Body of pancreas (tissue), 4 donors: ENCODE measurements at regions not wholly inside any gene's neighbourhood (a gene's known extent, or its start where the extent isn't known, plus 50 kb on each side); places are given as distances from the start of the nearest gene placed in this dataset.

Experiments
- ATAC-seq: fragments of 150-250 bp; one replicate; pipeline ENCODE4 v1.9.1; 2016
- DNase-seq, 4 donors: peaks; one replicate each; pipeline ENCODE4 v3.0.0-alpha.2; 2019
- H3K27ac ChIP-seq, 4 donors: fragments of 200-600 bp; sonication (generic); 1 replicate in 3 of 4; 2 replicates in 1 of 4; pipeline versions ENCODE4 v1.5.1 to v1.6.1; 2016 to 2019; ENCODE audit warnings: mild to moderate bottlenecking in 1 of 4, mixed read lengths in 1 of 4, moderate library complexity in 1 of 4
- H3K27me3 ChIP-seq, 2 donors: fragments of 200-600 bp; sonication (generic); one replicate each; pipeline ENCODE4 v1.6.0; 2016; ENCODE audit warnings: mild to moderate bottlenecking in 1 of 2
- H3K36me3 ChIP-seq, 2 donors: fragments of 200-600 bp; sonication (generic); replicated peaks in 1 of 2; 2 replicates each; pipeline ENCODE4 v1.5.1; 2016; ENCODE audit warnings: low read depth in 2 of 2; ENCODE audit not compliant: insufficient read depth in 1 of 2
- H3K4me1 ChIP-seq: fragments of 200-600 bp; sonication (generic); one replicate; pipeline ENCODE4 v1.6.0; 2016
- H3K4me3 ChIP-seq, 2 donors: fragments of 200-600 bp; sonication (generic); 1 replicate in 1 of 2; 2 replicates in 1 of 2; pipeline ENCODE4 v1.5.1; 2016 to 2019
- H3K9me3 ChIP-seq, 3 donors: fragments of 200-600 bp; sonication (generic); 1 replicate in 2 of 3; 2 replicates in 1 of 3; pipeline ENCODE4 v1.5.1; 2016
- CTCF ChIP-seq, 7 experiments: fragments of 450-650 bp in 4 of 7; fragments of 200-600 bp in 3 of 7; sonication (generic) in 3 of 7; IDR thresholded peaks; one replicate each; pipeline ENCODE4 v1.5.1; 2016 to 2019; ENCODE audit warnings: antibody characterized with exemption in 7 of 7
- POLR2A ChIP-seq, 3 donors: fragments of 450-650 bp; IDR thresholded peaks; one replicate each; pipeline ENCODE4 v1.6.1; 2016; ENCODE audit warnings: antibody characterized with exemption in 3 of 3, mild to moderate bottlenecking in 2 of 3
- WGBS, 2 donors: methylation state at CpG; one replicate each; pipeline ENCODE4 v1.1.5; 2017; 5-methylcytosine and 5-hydroxymethylcytosine counted together
- intact Hi-C: fragments of 100-400 bp; cut with DNase I; formaldehyde crosslinking; loops from one replicate; pipeline ENCODE4 v1.15.1; 2023

- intact Hi-C loops: no loop called here
- no peaks in the 10 kb centered on the region for H3K4me1 ChIP-seq
- no peak for DNase-seq
- TF ChIP-seq POLR2A (IDR thresholded peaks at IDR 0.05): no peak
- no peak for TF ChIP-seq CTCF (IDR thresholded peaks at IDR 0.05)
- no peaks in the 10 kb centered on the region for H3K36me3 ChIP-seq
- no peak overlapping the region for H3K4me3 ChIP-seq
- H3K9me3 ChIP-seq: no peaks in the 10 kb centered on the region
- no peaks in the 10 kb centered on the region for H3K27me3 ChIP-seq
- ATAC-seq: no peak
- H3K27ac ChIP-seq: no peak overlapping the region
Observed at GRCh38 chr14:42424501-42424900, 817.8 kb downstream of the LRFN5 start.

- no peaks in the 10 kb centered on the region for H3K36me3 ChIP-seq
Observed at GRCh38 chr14:42421377-42422078, 814.9 kb downstream of the LRFN5 start.

GRCh38 chr14:42420071-42420470 is 813.4 kb downstream of the LRFN5 start:
- no peaks in the 10 kb centered on the region for H3K27me3 ChIP-seq
- H3K4me1 ChIP-seq: no peaks in the 10 kb centered on the region
- H3K9me3 ChIP-seq: no peaks in the 10 kb centered on the region
- no peak overlapping the region for H3K27ac ChIP-seq
- TF ChIP-seq POLR2A (IDR thresholded peaks at IDR 0.05): no peak
- TF ChIP-seq CTCF (IDR thresholded peaks at IDR 0.05): no peak
- 50 to 69% methylated on average over 1 of the region's 1 CpG for WGBS, 2 donors
- ATAC-seq (no peak), DNase-seq (no peak)
- intact Hi-C loops: no loop called here
- no peak overlapping the region for H3K4me3 ChIP-seq
- no peaks in the 10 kb centered on the region for H3K36me3 ChIP-seq

More at GRCh38 chr14:42421377-42422078, 814.9 kb downstream of the LRFN5 start:
- Histone ChIP-seq H3K27me3 (no peaks in the 10 kb centered on the region), H3K27ac (no peak overlapping the region), H3K9me3 (no peaks in the 10 kb centered on the region), H3K4me1 (no peaks in the 10 kb centered on the region), H3K4me3 (no peak overlapping the region)
- ATAC-seq: no peak
- no peak for TF ChIP-seq CTCF (IDR thresholded peaks at IDR 0.05)
- no peak for TF ChIP-seq POLR2A (IDR thresholded peaks at IDR 0.05)
- intact Hi-C loops: no loop called here
- WGBS, 2 donors: 75 to 77% methylated on average over 4 of the region's 4 CpGs
- no peak for DNase-seq

- Histone ChIP-seq H3K27ac (no peak overlapping the region), H3K4me3 (no peak overlapping the region), H3K9me3 (no peaks in the 10 kb centered on the region), H3K27me3 (no peaks in the 10 kb centered on the region), H3K4me1 (no peaks in the 10 kb centered on the region), H3K36me3 (no peaks in the 10 kb centered on the region)
- TF ChIP-seq POLR2A (IDR thresholded peaks at IDR 0.05) (no peak), CTCF (IDR thresholded peaks at IDR 0.05) (no peak)
- 64 to 78% methylated on average over 1 of the region's 1 CpG for WGBS, 2 donors
- no peak for ATAC-seq
- no peak for DNase-seq
- intact Hi-C loops: no loop called here
Observed at GRCh38 chr14:42407153-42407552, 800.5 kb downstream of the LRFN5 start.

- Histone ChIP-seq H3K9me3 (no peaks in the 10 kb centered on the region), H3K4me3 (no peak overlapping the region), H3K36me3 (no peaks in the 10 kb centered on the region), H3K27me3 (no peaks in the 10 kb centered on the region), H3K4me1 (no peaks in the 10 kb centered on the region), H3K27ac (no peak overlapping the region)
- ATAC-seq: no peak
- intact Hi-C loops: no loop called here
- DNase-seq: no peak
- WGBS, 2 donors: 34 to 42% methylated on average over 3 of the region's 3 CpGs
- TF ChIP-seq CTCF (IDR thresholded peaks at IDR 0.05): no peak
- TF ChIP-seq POLR2A (IDR thresholded peaks at IDR 0.05): no peak
Observed at GRCh38 chr14:42391146-42391834, 784.6 kb downstream of the LRFN5 start.
